ENCODE measurements at regions not wholly inside any gene's neighbourhood (a gene's known extent, or its start where the extent isn't known, plus 50 kb on each side); places are given as distances from the start of the nearest gene placed in this dataset.

DNA sequence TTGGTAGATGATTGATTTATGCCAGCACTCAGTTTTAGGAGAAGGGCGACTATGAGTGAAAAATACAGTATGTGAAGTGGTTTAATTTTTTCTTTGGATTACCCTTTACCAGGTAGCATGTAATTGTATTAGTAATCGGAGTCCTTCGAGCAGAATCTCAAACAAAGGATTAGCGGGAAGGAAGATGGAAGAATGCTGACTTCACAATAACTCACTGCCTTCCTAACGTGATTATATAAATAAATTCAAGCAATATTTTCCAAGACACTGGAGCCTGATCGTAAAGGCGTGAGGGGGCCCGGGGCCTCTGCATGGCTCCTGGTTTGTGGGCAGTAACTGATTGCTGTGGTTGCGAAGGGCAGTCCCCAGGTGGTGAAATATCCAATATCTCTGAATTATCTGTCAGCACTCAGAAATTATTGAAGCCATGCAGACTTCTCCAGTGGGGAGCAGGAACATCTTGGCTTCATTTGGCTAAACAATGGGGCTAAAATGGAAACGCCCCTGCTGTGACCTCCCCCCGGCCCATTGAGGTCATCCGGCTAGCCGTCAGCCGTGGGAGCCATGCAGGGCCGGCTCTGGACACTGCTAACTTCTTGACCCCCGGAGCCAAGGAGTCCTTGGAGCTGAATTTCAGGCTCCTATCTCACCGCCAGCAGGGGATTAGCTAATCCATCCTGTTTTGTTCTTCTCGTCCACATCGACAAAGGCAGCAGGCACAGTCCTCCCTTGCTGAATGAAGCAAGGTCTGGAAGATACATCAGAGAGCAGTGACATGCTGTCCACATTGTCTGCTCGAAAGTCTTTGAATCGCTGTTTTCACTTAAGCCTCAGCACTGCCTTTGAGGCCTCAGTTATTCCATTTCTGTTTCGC is 295.9 kb upstream of the N4BP1 start:
- no peak for TF ChIP-seq CTCF (conservative IDR thresholded peaks at IDR 0.05)
- DNase-seq (ENCODE audit: extremely low spot score, unreplicated experiment), result no peak
- H3K4me1 Mint-ChIP-seq (ENCODE audit: unreplicated experiment), result peaks cover 15% of the 10 kb centered on the region
- H3K36me3 Mint-ChIP-seq, result no peaks in the 10 kb centered on the region
- H3K27ac Mint-ChIP-seq, result no peak overlapping the region
- H3K27me3 Mint-ChIP-seq, result peaks cover 46% of the 10 kb centered on the region
- no peaks in the 10 kb centered on the region for H3K9me3 Mint-ChIP-seq
- peak overlapping the region; percentile 44 for H3K4me3 Mint-ChIP-seq

DNA sequence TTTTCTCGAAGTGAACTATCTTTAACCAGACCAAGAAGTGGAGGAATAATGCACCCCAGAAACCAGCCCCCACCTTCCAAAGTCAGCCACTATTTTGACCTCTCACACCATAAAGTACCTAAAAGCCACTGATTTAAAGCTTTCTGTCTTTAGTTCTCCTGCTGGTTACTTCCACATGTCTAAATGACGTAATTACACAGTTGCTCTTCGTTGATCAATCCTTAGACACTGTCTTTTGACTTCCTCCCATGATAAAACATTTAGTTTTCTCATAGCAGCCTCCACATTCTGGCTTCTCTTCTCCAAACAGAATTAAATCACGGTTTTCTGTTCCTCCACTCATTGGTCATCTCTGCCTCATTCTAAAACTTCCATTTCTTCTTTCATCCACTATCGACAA is 294.4 kb upstream of the N4BP1 start:
- no peak for TF ChIP-seq CTCF (conservative IDR thresholded peaks at IDR 0.05)
- H3K4me1 Mint-ChIP-seq (ENCODE audit: unreplicated experiment), result peaks cover 15% of the 10 kb centered on the region
- H3K27ac Mint-ChIP-seq, result no peak overlapping the region
- DNase-seq (ENCODE audit: extremely low spot score, unreplicated experiment), result no peak
- no peak overlapping the region for H3K4me3 Mint-ChIP-seq
- H3K27me3 Mint-ChIP-seq, result peaks cover 55% of the 10 kb centered on the region
- H3K36me3 Mint-ChIP-seq, result no peaks in the 10 kb centered on the region
- H3K9me3 Mint-ChIP-seq, result no peaks in the 10 kb centered on the region

- Mint-ChIP-seq H3K4me1 (ENCODE audit: unreplicated experiment) (peaks cover 15% of the 10 kb centered on the region), H3K27ac (no peak overlapping the region), H3K9me3 (no peaks in the 10 kb centered on the region), H3K36me3 (no peaks in the 10 kb centered on the region), H3K27me3 (peaks cover 57% of the 10 kb centered on the region), H3K4me3 (no peak overlapping the region)
- TF ChIP-seq CTCF (conservative IDR thresholded peaks at IDR 0.05), result no peak
- DNase-seq (ENCODE audit: extremely low spot score, unreplicated experiment), result no peak
These were observed 293.1 kb upstream of the N4BP1 start for GRCh38 chr16:48903039-48903438.

DNA sequence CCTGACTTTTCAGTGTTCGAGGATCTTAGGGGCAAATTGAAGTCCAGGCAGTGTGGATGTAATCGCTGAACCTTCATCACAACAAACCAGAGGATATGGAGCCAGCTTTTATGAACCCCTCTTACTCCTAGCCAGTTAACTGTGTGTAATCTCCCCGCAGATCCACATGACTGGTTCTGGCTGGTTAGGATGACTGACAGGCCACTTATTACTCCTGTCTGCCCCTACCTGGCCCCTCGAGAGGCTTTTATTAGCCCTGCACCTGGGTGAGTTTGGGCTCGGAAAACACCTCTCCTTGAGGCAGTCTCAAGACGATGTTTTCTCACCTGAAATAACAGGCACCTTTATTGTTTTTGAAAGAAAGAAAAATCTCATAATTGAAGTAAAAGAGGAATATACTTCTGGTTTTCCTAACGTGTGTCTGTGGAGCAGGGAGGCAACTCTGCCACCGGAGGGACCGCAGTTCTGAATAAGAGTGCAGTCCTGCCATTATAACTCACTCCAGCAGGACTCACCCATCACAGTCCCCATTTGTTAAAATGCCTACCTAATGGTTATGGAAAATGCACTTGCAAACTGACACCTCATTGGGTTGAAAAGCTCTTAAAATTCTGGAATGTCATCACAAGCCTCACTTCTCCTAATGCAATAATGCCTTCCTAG is 291.9 kb upstream of the N4BP1 start:
- DNase-seq (ENCODE audit: extremely low spot score, unreplicated experiment), result no peak
- no peak overlapping the region for H3K4me3 Mint-ChIP-seq
- H3K36me3 Mint-ChIP-seq, result no peaks in the 10 kb centered on the region
- peak; percentile 50 for TF ChIP-seq CTCF (conservative IDR thresholded peaks at IDR 0.05)
- H3K4me1 Mint-ChIP-seq (ENCODE audit: unreplicated experiment), result peaks cover 15% of the 10 kb centered on the region
- H3K9me3 Mint-ChIP-seq, result no peaks in the 10 kb centered on the region
- no peak overlapping the region for H3K27ac Mint-ChIP-seq
- H3K27me3 Mint-ChIP-seq, result peaks cover 54% of the 10 kb centered on the region

DNA sequence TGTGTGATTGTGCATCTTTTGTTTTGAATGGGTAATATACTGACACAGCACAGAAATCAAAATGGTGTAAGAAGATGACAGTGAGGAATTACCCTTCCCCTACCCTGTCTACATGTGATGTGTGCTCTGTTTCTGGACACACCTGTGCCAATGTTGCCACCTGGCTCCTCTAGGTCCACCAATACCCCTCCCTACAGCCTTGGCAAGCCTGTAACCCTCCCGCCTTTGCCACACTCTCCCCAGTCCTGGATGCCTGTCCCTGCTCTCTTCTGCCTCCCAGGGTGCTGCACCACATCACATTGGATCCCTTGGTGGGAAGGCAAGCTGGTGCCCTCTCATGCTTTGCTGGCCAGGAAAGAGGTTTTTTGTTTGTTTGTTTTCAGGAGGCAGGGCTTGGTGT is 289.5 kb upstream of the N4BP1 start:
- peaks cover 54% of the 10 kb centered on the region for H3K27me3 Mint-ChIP-seq
- DNase-seq (ENCODE audit: extremely low spot score, unreplicated experiment), result no peak
- no peak overlapping the region for H3K27ac Mint-ChIP-seq
- H3K9me3 Mint-ChIP-seq, result no peaks in the 10 kb centered on the region
- H3K4me1 Mint-ChIP-seq (ENCODE audit: unreplicated experiment), result peaks cover 7% of the 10 kb centered on the region
- no peak overlapping the region for H3K4me3 Mint-ChIP-seq
- H3K36me3 Mint-ChIP-seq, result no peaks in the 10 kb centered on the region
- TF ChIP-seq CTCF (conservative IDR thresholded peaks at IDR 0.05), result no peak

All from type B pancreatic cell (in vitro differentiated cells).